ENCODE measurements at regions not wholly inside any gene's neighbourhood (a gene's known extent, or its start where the extent isn't known, plus 50 kb on each side); places are given as distances from the start of the nearest gene placed in this dataset.
"Not testable (repeated sequence)": the region's sequence is repeated elsewhere in the genome, so short reads cannot be mapped to it uniquely, and the experiment has no call there.

DNA sequence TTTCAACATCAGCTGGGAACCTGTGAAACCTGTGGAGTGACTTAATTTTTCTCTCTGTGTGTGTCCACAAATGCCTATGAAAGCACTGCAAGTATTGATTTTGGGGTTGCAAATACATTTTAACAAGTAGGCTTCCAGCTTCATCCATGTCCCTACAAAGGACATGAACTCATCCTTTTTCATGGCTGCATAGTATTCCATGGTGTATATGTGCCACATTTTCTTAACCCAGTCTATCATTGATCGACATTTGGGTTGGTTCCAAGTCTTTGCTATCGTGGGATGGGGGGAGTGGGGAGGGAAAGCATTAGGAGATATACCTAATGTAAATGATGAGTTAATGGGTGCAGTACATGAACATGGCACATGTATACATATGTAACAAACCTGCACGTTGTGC lies 711.3 kb downstream of the LTN1 start:
- DNase-seq (ENCODE audit: low spot score) = not testable (repeated sequence)

DNA sequence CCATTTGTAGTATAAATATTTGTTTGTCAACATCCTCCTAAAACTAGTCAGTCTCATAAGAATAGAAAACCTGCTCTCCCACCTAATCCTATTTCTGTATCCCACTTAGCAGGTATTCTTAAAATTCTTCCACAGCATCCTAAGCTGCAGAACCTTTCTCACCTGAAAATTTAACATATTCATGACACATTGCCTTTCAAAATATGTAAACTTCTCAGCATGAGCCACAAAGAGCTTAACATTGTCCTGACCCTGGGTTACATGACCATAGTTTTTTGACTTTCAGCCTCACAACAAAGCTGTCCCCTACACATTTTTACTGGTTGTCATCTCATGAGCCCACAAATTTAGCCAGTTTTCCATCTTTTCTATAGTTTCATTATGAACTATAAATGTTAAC lies 712.1 kb downstream of the LTN1 start:
- DNase-seq (ENCODE audit: low spot score) = no peak

DNA sequence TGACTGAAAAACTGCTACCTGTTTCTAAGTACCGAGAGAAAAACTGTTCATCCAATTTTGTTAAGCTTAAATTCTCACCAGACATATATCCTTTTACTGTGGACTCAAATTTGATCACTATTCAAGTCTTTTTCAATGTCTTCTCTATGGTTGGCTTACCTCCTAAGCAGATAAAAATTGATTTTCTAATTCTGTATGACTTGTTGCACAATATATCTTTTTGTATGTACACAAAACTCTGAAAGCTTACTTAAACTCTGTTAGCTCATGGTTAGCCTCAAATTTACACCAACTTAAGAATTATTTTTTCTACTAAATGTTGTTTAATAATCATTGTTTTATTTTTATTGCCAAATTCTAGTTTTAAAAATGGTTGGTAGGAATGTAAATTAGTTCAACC lies 715.4 kb downstream of the LTN1 start:
- no peak for DNase-seq (ENCODE audit: low spot score)

DNA sequence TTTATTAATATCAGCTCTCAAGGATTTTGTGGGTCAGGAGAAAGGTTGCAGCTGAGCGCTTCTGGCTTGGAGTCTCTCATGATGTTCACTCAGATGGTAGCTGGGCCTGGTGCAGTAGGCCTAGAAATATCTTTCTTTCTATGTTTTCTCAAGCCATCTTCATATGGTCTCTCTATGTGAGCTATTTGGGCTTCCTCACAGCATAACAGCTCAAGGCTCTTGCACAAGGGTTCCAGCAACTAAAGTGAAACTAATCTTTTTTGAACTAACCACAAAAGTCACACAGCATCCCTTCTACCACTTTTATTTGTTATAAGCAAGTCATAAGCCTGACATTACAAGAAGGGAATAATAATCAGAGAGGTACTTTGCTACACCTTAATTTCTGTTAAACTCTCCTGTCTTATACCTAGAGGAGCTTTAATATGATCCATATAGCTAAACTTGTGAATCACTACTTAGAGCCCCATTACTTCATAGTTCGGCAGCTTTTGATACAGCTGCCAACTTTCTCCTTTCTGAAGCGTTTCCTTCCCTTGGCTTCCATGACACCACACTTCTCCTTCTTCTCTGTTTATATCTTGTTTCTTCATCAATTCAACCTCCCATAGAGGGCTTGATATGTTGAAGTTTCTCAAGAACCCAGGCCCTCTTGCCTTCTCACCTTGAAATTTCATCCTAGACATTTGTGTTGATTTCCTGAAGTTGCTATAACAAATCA lies 720.2 kb downstream of the LTN1 start:
- no peak for DNase-seq (ENCODE audit: low spot score)

DNA sequence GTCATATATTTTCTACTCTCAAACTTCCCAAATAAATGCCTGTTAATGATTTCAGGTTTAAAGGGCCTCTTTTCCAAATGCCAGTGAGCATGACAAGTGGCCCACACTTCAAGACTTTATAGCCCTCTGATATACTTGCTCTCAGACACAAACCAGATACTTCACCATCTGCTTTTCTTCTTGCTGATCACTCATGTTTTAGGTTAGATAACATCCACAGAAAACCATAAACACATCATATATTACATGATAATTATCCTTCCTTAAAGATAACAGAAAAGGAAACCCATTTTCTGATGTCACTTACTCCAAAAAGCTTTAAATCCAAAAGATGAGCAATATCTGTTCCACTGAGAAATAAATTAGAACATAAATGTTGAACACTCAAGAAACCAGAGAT lies 723.5 kb downstream of the LTN1 start:
- no peak for DNase-seq (ENCODE audit: low spot score)

DNA sequence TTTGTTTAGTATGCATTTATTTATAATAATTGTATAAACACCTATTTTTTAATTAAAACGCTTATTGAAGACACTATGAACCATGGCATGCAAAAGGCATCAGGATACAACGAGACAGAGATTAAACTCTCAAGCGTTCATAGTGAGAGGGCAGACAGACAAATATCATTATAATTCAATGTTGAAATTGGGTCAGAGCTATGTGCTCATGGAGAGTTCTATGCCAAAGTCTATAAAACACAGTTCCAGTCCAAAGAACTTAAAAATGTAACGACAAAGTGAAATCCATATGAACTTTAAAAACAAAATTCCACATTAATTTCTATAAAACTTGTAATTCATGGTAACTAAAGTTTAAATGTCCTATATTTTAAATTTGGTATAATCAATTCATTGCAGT lies 724.0 kb downstream of the LTN1 start:
- no peak for DNase-seq (ENCODE audit: low spot score)

DNA sequence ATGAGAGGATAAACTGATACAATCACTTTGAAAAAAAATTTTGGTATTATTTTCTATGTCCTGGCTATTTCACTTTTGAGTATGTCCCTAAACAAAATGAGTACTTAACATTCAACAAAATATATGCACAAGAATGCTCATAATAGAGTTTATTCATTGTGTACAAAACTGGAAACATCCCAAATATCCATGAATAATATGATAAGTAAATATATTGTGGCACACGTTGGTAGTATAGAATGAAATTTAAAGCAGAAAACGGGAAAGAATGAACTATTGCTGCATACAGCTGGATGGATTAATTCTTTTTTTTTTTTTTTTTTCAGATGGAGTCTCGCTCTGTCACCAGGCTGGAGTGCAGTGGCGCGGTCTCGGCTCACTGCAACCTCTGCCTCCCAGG lies 725.2 kb downstream of the LTN1 start:
- DNase-seq (ENCODE audit: low spot score) = no peak

DNA sequence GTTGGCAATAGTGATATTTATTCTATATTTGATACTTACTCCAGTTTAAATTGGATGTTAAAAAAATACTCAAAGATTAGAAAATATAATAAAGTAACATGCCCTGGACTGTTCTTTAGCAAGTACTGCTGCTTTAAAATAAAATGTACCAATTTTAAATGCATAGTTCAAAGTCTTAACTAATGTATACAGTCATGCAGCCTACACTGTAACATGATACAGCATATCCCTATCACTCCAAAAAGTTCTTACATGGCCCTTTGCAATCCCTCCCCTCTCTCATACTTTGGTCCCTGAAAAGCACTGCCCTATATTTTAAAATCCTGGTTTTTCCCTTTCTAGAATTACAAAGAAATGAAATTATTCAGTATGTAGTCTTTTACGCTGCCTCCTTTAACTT lies 726.6 kb downstream of the LTN1 start:
- DNase-seq (ENCODE audit: low spot score) = no peak

DNA sequence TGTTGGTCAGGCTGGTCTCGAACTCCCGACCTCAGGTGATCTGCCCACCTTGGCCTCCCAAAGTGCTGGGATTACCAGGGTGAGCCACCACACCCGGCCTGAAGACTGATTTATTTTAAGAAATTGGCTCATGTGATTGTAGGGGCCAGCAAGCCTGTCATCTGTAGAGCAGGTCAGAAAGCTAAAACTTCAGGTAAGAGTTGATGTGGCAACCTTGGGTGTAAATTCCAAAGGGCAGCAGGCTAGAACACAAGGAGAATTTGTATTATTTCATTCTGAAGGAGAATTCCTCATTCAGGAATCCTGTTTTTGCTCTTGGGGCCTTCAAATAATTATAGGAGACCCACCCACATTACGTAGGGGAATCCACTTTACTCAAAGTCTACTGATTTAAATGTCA lies 728.7 kb downstream of the LTN1 start:
- no peak for DNase-seq (ENCODE audit: low spot score)

DNA sequence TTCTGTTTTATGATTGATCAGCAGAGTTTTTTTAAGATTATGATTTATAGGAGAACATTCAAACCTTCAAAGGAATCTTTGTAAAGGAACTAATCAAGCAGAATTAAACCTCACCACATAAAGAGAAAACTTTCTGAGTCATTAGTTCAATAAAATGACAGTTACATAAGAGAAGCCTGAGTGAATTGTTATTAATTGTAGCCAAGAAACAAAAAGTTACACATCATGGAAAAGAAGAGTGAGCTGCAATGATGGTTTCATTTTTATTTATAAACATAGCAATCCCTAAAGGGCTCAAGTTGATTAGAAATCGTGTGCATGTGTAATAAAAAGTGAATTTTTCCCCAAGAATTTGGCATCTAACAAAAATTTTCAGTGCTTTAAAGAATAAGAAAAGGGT lies 731.4 kb downstream of the LTN1 start:
- no peak for DNase-seq (ENCODE audit: low spot score)

DNA sequence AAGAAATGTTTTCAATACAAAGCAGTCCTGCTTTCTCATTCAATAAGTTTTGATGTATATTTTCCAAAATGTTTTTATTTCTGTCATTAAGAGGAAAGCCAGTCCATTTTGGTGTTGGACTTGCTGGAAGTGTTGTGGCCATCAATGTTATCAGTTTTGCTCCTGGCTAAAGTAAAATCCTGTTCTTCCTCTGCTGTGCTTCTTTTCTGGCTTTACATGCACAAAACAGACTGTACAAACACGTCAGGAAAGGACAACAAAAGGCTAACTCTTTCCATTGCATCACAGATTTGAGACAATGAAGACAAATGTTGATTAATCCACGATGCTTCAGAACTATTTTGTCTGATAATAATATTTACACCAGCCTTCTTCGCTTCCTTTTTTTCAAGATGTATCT lies 735.4 kb downstream of the LTN1 start:
- DNase-seq (ENCODE audit: low spot score) = no peak

DNA sequence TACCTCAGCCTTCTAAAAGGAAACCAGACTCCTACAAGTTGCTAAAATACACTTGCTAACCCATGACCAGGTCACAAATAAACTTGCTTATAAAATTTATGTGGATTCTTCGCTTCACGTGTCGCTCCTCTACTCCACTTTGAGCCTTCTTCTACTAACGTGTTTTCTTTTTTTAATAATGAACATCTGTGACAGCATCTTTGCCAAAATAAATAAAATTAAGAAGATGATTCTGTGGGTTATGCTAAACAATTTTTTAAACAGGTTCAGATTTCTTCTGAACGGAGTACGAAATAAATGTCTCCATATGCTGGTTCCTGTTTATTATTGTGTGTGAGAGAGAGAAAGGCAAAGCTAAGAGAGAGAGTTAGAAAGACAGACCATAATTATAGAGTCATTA lies 735.8 kb downstream of the LTN1 start:
- no peak for DNase-seq (ENCODE audit: low spot score)

DNA sequence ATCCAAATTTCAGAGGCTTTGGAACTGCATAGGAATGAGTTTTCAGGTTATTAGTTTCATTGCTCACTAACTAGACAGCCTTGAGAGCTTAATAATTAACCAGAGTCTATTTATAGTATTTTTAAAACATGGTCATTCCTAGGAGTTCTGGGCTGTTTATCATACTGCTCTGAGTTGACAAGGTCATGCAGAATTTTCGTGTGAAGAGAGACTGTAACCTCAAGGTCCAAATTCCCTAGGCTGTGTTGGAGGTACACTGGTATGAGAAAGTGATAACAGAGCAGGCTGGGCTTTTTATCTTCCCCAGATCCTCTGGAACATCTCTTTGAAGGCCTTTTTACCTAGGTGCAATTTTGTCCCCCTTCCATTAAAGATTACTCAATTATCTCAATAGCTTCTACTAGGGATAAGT lies 736.3 kb downstream of the LTN1 start:
- DNase-seq (ENCODE audit: low spot score) = no peak

DNA sequence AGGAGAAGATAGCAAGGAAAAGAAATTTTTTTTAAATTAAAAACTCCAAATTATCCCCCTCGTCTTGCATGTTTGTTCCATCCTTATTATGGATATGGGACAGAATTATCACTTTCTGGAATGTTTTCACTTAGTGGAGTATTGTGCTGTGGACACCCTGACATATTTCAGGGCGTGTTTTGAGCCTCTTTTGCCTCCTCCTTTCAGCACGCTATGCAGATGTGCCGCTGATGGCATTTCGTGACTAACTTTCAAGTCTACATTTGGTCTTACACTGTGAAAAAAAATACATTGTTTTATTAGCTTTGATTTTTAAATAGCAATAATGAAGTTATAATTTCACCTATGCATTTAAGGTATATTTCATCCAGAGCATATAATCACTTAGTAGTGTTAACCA lies 738.7 kb downstream of the LTN1 start:
- DNase-seq (ENCODE audit: low spot score) = no peak

DNA sequence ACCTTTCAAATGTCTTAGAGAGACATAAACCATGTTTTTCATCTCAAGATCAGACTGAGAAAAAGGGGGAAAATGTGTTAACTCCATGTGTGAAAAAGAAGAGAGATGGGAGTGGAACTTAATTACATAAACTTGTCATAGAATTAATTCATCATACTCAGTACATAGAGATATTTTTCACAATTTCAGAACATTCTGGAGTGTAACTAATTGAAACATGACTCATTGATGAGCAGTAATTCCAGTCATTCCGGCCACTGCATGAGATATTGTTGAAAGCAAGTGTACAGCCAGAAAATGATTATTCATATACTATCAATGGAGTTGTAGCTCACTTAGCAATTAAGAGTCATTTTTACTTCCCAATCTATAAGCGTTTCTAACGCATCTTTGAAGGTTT lies 739.3 kb downstream of the LTN1 start:
- no peak for DNase-seq (ENCODE audit: low spot score)

DNA sequence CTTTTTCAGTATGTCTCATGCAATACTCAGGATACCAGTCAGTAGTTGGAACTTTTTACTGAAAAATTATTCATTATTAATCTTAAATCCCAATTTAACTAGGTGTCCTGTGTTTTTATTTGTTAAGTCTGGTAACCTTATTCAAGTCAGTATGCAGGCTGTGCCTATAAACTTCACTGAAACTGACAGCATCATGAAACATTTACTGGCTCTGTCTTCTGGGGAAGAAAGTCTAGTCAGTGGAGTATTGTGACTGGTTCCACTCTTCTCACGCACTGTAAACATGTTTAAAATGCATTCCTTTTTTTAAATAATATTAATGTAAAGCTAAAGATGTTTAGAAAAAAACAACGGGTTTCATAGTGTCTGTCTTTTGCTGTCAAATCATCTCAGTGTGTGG lies 739.7 kb downstream of the LTN1 start:
- no peak for DNase-seq (ENCODE audit: low spot score)

DNA sequence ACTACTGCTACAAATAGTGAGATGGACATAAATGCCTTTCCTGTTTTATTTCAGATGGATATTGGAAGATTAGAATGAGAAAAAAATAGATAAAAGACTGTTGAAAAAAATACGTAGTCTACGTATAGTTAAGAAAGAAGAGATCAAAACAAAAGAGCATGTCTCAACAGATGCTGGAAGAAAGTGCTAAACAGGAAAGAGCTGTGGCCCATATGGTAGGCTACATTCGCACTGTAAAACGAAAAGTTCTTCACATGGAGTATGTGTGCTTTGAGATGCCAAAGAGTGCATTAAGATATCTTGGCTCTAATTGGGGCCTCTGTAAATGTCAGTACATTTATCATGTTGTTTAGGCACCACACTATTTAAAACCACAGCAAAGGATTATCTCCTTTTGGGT lies 741.7 kb downstream of the LTN1 start:
- no peak for DNase-seq (ENCODE audit: low spot score)

DNA sequence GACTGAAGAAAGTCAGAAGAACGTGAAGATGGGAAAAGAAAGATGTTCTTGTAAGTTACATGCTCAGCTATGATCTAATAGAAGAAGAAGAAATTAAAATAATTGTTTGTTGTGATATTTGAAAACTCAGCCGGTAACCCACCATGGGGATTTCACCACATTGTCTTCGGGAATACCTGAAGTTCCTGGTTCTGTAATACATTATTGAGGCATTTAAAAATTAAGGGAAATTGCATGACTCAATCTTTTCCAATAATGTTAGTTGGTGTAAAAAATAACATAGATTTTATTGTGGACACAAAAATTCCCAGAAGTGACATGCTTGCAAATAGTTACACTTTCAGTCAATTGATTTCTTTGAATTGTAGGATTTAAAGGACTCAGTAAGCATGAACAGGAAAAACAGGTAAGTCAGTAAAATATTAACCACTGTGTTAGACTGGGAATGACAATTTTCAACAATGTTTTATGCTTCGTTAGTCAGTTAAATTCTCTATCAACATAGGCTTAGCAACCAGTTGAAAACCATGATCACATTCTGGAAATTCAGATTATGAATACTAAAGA lies 745.1 kb downstream of the LTN1 start:
- DNase-seq (ENCODE audit: low spot score) = no peak

DNA sequence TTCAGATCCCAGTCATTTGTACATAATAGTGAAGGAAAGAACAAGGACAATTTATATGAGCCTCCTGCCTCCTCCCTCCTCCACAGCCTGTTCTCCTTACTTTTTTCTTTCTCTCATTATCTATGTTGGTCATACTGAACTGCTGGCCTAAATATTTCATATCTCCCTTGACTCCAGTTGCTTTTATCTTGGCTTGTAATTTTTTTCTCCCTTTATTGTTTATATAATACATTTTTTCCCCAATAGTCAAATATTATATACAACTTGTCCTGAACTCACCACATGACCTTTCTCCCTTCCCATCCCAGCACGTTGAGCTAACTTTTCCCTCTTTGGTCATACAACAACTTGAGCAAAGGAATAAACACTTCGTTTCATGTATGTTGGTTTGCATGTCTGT lies 752.1 kb downstream of the LTN1 start:
- no peak for DNase-seq (ENCODE audit: low spot score)

DNA sequence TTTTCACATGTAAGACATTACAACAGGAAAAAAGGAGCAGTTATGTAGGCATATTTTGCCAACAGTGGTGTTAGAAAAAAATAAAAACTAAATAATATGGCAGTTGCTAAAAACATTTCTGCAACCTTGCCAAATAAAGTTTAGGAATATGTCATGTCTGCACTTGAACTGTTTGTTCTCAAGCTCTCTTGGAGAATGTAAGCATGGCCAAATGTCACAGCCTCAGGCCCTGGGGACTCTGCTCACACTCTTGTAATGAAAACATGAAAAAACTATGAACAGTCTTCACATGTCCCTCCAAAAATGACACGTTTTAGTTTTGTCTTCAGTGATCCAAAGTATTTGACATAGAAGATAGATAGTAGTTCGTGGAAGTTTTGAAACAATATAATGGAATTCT lies 753.3 kb downstream of the LTN1 start:
- DNase-seq (ENCODE audit: low spot score) = no peak

DNA sequence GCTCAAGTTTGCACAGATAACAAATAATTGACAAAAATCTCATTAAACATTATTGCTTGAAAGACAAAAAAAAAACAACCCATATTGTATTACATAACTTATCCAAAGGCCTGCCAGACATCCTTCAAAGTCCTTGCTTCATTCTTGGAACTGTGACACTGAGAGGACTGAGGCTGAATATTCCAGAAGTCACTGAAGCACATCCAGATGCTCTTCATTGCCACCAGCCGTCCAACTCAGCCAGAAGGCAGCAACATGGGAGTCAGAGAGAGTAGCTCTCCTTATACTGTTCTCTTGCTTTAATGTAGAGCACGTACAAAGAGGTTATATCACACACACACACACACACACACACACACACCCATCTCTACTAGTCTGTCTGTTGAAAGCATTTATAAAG lies 755.0 kb downstream of the LTN1 start:
- no peak for DNase-seq (ENCODE audit: low spot score)

DNA sequence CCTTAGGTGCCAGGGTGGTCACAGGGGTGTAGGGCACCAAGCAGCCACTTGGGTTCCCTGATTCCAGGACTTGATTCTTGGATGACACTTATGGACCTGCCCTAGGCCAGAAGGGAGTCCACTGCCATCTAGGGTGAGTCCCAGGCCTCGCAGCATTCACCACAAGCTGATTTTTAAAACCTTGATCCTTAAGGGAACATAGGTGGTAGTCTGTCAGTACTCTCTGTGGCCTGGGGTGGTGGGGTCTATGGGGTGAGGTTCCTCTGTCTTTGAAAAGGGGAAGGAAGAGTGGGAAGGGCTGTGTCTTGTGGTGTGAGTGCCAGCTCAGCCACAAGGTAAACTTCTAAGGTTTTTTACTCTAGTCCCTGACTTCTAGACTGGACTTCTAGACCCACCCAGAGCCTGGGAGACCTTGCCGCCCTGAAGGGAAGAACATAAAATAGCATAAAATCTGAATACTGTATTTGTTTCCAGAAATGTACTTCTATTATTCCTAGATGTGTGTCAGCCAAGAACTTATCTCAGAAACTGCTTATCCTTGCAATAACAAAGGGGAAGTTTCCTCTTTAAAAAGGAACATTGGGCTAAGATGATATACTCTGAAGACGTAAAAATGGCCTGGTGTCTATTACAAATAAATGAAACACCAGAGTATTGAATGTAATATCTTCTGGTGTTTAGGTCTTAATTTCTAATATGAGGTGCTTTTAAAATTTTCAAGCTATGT lies 757.3 kb downstream of the LTN1 start:
- no peak for DNase-seq (ENCODE audit: low spot score)

DNA sequence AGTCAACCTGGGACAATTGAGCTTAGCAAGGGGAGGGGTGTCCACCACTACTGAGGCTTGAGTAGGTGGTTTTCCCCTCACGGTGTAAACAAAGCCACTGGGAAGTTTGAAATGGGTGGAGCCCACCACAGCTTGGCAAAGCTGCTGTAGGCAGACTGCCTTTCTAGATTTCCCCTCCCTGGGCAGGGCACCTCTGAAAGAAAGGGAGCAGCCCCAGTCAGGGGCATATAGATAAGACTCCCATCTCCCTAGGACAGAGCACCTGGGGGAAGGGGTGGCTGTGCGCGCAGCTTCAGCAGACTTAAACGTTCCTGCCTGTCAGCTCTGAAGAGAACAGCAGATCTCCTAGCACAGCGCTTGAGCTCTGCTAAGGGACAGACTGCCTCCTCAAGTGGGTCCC lies 758.4 kb downstream of the LTN1 start:
- no peak for DNase-seq (ENCODE audit: low spot score)

Data from ecto neural progenitor cell (in vitro differentiated cells).